ENCODE measurements at regions not wholly inside any gene's neighbourhood (a gene's known extent, or its start where the extent isn't known, plus 50 kb on each side); places are given as distances from the start of the nearest gene placed in this dataset.

DNA sequence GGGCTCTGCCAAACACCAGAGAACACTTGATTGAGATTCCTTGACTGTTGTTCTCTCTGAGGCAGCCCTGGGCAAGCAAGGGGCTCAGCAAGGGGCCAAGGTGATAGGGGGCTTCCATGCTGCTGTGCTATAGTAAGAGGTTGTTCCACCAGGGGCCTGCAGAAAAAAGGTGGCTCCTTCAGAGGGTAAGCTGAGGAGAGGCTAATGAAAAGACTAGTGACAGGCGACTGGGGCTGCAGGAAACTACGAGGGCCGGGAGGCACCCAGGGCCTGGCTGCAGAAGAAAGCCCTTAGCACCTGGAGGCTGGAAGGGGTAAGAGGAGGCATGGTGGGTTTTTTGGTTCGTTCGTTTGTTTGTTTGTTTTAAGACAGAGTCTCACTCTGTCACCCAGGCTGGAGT lies 88.0 kb upstream of the CTNNA1 start:
- DNase-seq (ENCODE audit: low read depth in 2 of 2): no peak

DNA sequence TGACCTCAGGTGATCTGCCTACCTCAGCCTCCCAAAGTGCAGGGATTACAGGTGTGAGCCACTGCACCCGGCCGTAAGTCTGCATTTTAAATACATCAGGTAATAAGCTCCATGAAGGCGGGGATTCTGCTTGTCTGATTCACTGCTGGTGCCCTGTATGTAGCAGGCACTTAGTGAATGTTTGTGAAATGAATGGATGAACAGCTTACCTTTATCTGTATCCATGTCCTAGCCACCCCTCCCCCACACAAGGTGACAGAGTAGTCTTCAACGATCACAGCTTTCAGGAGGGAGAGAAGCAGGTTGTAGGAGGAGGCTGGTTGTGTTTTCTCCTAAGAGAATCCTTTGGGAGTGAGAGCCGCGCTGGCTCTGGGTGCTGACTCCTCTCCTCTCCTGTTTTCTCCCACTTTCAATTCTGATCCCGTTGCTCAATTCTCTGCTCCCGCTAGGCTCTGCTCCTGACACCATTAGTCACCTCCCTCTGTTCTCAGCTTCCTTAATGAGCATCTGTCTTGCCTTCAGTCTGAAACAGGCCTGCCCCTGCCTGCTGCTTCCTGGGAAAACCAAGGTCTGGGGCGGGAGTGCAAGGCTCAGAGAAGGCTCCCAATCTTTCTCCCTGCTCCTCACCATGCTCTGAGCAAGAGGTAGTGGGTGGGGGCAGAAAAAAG lies 88.8 kb upstream of the CTNNA1 start:
- DNase-seq (ENCODE audit: low read depth in 2 of 2): no peak

DNA sequence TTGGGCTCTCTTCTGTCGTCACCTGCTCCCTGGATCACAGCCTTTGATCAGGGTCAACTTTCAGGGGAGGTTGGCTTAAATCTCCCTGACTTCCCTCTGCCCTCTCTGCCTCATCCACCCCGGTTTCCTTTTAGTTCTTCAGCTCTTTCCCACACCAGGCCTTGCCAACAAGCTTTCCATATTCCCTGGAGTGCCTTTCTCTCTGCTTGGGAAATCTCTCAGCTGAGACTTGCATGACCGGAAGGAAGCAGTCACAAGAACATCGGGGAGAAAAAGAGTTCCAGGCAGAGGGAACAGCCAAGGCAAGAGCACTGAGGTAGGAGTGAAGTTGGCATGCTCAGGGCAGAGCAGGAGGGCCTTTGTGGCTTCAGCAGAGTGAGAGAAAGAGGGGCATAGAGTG lies 88.4 kb upstream of the HSPA9 start:
- no peak for DNase-seq (ENCODE audit: low read depth in 2 of 2)

DNA sequence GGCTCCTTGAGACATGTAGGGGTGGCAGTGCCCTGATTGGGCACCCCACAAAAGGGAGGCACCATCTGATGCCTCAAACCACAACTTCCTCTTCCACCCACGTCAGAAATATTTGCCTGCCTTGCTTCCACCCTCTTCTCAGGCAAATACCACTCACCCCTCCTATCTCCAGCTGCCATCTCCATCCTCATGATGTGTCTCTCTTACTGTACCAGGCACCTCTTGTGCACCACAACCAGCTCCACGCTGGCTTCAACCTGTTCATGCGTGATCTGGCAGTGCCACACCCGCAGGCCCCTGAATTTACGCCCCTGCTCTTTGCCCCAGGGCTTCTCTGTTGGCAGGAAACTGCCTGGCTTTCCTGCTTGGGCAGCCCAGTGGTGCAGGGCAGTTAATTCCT lies 87.8 kb upstream of the HSPA9 start:
- DNase-seq (ENCODE audit: low read depth in 2 of 2): no peak

DNA sequence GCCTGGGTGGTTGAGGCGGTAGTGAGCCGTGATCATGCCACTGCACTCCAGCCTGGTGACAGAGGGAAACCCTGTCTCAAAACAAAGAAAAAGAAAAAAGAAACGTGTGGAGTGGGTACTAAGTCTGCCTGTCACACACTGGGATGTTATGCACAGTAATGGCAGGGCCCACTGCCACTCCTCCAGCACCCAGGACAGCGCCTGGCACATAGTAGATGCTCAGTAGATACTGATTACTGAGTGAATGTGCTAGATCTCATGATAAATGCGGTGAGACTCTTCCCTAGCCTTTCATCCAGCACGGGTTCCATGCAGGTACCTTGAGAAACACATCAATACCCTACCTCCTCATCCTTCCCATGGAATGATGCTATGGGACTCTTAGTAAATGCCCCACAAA lies 87.4 kb upstream of the HSPA9 start:
- no peak for DNase-seq (ENCODE audit: low read depth in 2 of 2)

DNA sequence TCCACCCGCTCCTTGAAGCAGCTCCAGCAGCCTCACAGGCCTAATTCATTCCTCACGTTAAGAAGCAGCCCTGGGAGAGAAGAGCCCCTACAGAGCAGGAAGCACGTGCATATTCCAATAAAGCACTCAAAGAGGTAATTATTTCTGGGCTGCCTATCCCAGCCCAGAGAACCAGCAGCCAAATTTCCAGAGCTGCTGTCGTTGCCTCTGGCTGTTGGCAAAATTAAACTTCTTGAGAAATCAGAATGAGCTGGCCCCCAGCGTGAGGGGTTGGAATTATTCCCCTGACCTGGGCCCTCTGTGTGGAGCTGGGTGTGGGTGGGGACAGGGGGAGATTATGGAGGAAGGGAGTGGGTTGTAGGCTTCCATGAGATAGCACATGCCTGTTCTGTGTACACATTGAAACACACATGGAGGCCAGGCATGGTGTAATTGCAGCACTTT lies 86.8 kb upstream of the HSPA9 start:
- no peak for DNase-seq (ENCODE audit: low read depth in 2 of 2)

DNA sequence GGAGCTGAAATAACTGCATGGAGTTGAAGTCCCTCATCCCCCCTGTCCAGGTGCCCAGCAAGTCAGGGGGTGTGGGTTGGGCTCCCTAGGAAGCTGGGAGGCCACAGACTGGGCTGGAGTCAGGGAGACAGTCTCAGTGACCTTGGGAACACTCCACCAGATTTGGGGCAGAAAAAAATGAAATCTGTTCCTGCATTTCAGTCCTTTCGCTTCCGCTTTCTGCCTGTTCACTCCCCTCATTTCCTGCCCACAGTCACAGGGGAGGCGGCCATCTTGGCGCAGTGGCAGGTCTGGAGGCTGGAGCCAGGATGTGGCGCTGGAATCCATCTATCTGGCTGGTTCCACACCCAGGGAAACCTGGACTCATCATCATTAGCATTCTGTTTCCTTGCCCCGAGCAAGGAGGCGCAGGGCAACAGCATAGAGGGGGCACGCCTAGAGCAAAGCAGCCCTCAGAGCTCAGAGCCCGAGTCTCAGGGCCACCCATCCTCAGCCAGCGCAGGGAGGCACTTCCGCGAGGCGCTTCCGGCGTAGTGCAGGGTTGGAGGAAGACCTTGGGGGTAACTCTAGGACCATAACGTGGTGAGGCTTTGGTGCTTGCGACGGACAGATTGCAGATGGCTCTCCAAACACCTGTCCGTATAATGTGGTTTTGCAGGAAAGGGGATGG lies 86.2 kb upstream of the HSPA9 start:
- DNase-seq (ENCODE audit: low read depth in 2 of 2): no peak

DNA sequence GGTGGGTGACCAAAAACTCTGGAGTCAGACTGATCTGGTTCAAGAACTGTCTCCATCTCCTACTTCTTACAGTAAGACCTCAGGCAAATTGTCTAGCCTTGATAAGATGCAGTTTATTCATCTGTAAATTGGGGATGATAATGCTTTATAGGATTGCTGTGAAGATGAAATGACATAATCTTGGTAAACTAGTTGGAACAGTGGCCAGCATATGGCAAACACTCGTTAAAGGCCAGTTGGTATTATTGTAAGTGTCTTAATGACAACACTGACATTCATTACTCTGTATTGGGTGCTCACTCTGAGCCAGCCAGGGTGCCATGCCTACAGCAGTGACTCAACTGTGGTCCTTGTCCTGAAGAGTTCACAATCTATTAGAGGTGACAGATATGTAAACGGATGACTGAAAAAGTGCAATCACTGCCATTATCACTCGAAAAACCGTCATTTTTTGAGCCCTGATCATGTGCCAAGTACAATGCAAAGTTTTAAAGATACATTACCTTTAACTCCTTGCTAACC lies 84.9 kb upstream of the HSPA9 start:
- no peak for DNase-seq (ENCODE audit: low read depth in 2 of 2)

DNA sequence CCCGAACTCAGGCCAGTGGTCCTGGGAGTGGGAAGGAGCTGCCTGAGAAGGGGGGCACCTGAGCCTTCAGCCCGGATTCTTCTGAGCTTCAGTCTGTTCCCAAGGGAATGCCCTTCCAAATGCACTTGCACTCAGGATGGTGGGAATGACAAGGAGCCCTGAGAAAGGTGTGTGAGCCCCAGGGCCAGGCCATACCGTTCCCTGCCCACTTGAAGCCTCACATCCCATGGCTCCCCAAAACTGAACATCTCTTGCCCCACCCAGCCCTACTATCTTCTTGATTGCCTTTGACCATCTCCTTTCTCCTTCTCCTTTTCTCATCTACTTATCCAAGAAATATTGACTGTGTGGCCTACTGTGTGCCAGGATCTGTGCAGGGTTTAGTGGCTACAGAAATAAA lies 84.4 kb upstream of the HSPA9 start:
- no peak for DNase-seq (ENCODE audit: low read depth in 2 of 2)

DNA sequence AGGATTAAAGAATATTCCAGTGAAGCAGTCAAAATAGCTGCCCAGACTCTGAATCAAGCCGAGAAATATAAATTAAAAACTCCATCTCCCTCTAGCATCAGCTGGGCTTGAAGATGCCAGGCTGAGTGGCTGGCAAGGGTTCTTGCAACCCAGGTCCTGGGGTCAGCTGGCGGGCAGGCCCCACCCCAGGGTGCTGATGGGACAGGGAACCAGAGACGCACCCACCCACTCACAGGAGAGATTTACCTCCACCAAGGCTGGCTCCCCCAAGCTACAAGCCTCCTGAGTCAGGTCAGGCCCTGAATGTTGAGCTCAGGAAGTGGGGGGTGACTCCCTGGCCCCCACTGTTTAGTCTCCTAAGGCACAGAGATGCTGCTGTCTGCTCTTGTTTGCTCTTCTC lies 83.9 kb upstream of the HSPA9 start:
- no peak for DNase-seq (ENCODE audit: low read depth in 2 of 2)

DNA sequence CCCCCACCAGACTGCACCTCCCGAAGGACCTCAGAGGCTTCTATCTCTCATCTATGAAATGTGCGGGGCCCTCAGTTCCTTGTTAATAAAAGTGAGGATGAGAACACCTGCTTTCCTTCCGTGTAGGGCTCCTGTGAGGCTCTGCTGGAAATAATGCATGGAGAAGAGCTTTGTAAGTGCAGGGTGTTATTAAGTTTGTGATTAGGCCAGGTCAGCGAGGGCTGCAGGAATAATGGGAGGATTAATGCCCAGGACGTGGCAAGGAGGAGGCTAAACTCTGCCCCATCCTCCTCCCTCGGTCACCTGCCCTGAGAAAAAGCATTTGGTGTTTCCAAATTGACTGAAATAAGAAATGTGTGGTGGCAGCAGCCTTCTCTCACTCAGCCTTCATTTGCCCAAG lies 83.5 kb upstream of the HSPA9 start:
- DNase-seq (ENCODE audit: low read depth in 2 of 2): no peak

DNA sequence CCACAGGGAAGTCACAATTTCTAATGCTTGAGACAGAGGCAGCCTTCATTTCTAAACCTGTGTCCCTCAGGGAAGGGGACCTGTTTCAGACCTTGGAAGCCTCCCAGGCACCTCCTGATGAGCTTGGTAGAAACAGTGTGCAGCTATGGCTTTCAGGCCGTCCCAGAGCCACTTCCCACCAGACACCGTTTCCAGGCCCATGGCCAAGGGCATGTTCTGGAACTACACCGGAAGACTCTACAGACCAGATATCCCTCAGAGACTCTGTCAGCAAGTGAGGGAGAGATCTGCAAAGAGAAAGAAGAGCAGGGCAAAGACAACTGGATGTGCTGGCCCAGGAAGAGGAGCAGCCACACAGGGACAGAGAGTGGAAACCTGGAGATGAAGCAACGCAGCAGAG lies 82.2 kb upstream of the HSPA9 start:
- no peak for DNase-seq (ENCODE audit: low read depth in 2 of 2)

DNA sequence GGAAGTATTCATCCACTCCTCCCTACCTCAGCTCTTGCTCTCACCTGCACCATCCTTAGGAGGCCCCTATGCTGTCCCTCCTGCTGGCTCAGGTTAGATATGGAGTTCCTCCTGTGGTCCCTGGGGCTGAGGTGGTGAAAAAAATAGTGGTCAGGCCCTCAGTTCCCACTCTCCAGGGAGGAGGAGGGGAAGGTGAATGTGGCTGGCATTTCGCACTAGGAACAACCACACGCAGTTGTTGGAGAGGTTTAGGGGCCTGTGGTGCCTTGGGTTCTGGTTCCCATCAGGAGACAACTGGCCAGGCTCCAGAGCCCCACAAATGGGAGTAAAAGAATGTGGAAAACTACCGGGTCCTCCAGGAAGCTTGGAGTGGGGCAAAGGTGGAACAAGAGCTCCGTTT lies 81.7 kb upstream of the HSPA9 start:
- no peak for DNase-seq (ENCODE audit: low read depth in 2 of 2)

DNA sequence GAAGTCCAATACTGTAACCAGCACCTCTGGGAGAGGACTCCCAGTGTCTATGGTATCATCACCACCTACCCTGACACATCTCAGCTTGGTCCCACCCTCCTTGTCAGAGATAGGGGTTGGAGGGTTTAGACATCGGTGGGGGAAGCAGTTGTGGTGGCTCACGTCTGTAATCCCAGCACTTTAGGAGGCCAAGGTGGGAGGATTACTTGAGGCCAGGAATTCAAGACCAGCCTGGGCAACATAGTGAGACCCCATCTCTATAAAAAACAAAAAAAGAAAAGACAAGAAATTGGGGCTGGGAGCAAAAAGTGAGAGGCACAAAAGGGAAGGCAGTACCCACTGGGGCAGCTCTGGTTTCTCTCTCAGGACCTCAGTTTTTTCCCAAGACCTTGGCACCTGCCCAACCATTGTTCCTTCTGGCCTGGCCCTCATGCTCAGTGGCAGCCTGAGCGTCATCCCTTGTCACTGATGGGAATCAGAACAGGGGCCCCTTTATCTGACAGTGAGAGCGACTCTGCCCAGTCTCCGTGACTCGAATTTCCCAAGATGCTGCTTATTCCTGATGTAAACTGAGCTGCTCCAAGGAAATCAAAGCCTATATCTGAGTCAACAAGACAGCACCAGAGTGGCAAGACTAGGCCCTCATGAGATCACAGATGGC lies 80.5 kb upstream of the HSPA9 start:
- no peak for DNase-seq (ENCODE audit: low read depth in 2 of 2)

DNA sequence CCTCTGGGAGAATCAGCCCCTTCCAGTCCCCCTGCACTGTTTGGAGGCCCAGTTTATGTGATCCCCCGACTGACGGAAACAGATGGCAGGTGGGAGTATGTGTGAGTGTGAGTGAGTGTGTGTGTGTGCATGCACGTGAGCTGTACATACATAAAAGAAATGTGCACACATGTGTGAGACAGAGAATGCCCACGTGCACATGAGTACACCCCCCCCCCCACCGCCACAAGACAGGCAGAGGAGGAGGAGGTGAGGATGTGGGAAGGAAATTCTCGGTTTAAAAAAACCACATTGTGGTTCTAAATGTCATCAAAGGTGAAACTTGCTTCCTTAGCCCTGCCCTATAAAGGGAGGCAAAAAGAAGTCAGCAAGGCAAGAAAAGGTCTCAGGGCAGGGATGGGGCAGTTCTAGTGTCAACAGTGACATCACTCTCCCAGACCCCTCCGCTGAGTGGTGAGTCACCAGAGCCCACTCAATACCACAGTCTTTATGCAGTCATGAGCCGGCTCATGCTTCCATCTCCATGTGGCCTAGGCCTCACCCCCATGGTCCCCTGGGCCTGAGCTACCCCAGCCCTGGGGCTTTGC lies 79.2 kb upstream of the HSPA9 start:
- DNase-seq (ENCODE audit: low read depth in 2 of 2): peak; percentile 51 to 67

DNA sequence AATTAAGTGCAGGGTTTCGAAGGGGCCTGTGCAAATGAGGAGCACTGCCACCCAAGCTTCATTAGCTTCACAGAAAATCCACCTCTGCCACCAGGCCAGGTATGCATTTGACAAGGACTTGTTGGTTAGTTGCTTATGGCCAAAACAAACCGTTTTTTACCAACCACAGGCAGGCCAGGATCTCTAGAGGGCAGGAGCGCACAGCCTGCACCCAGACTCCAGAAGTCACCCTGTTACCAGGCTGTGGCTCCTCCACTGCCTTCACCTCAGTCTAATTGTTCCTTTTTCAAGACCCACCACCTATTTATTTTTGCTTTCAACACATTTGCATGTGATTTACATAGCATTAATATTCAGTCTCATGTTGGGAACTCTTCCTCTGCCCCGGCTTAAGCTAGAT lies 78.3 kb upstream of the HSPA9 start:
- DNase-seq (ENCODE audit: low read depth in 2 of 2): no peak

DNA sequence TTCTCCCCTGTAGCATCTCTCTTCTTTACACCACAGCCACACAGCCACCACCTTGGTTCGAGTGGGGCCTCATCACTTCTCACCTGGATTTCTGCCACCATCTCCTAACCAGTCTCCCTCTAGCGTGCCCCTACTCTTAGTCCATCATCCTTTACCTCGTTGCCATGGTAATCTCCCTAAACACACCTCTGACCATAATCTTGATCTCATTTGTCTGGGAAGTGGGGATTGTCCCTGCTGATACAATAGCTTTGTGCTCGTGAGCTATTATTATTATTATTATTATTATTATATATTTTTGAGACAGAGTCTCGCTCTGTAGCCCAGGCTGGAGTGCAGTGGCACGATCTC lies 76.5 kb upstream of the HSPA9 start:
- no peak for DNase-seq (ENCODE audit: low read depth in 2 of 2)

DNA sequence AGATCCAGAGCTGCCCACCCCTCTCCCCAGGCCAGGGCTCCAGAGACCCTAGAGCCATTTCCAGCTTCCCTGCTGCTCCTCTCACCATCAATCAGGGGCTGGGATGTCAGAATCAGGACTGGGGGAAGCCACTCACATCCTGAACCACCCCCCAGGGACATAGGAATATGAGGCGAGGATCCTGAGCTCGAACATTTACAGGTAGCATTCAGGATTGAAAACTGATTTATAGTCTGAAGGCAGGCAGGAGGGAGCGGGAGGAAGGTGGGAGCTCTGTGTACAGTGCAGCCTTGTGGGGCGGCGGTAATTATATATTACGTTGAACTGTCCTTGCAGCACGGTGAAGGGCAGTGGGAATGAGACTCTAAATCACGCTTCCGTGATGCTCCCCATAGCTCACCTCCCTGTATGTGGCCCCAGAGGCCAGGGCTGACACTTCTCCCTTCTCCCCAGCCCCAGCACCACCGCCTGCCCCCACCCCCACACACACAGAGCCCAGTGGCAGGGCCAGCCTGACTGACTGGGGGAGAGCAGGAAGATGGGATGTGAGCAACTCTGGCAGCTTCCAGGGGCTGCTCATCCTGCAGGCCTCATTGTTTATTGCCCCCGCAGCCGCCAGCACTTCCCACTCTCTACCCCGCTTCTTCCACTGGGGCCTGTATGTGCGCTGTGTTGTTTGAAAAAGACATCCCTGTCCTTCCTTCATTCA lies 76.0 kb upstream of the HSPA9 start:
- no peak for DNase-seq (ENCODE audit: low read depth in 2 of 2)

DNA sequence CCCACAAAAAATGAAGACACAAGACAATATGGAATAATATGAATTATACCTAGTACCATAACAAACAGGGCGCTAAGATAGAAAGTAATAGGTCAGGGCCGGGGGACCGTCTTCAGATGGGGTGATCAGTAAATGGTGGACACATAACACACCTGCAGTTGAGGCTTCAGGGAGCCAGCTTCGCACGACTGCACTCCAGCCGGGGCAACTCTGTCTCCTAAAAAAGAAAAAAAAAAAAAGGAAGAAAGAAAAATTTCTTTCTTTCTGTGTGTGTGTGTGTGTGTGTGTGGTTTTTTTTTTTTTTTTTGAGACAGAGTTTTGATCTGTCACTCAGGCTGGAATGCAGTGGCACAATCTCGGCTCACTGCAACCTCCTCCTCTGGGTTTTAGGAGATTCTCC lies 75.0 kb upstream of the HSPA9 start:
- DNase-seq (ENCODE audit: low read depth in 2 of 2): no peak

DNA sequence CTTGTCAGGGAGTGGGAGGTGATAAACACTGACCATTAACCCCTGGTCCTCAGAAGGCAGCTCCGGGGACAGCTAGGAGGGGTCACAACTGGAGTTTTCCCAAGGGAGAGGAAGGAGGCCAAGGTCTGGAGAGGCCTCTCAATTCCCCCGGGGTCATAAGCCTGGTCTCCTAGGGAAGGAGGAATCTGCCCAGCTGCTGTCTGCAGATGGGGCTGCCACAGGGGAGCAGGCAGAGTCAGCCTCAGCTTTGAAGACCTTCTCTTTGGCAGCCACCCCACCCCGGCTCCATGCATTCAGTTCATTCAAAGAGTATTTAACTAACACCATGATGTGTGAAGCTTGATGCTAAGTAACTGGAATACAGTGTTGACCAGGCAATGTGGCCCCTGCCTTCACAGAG lies 74.6 kb upstream of the HSPA9 start:
- no peak for DNase-seq (ENCODE audit: low read depth in 2 of 2)

DNA sequence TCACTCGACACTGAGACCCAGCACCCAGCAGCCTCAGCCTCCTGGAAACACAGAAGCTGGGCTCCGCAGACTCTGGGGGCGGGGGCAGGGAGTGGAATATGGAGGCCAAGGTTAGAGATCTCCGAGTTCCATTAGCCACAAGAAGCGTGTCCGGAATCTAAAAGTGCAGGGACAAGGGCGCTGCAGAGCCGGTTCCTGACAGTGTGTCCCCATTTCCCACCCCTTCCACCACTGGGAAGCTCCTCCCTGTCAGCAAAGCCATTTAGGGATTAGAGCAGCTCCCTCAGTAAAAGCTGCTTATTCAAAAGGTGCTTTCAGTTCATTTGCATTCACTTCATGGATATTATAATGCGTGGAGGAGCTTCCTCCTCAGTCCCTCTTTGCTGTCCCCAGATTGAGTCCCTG lies 74.1 kb upstream of the HSPA9 start:
- DNase-seq (ENCODE audit: low read depth in 2 of 2): no peak

DNA sequence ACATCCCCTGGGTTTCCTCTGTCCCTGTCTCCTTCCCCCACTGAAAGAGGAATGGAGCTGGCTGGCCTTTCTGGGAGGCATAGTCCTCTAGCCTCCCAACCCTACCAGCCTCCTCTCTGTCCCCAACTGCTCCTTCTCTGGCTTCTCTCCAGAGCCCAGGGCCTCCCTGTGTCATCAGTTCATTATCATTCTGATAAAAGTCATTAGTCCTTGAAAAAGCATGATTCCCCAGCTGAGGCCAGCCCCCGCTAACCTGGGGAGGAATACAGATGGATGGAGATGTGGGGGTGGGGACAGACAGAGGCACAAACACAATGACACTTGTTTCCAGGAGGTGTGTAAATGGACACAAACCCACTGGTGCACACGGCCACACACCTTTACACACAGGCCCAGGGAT lies 73.6 kb upstream of the HSPA9 start:
- no peak for DNase-seq (ENCODE audit: low read depth in 2 of 2)

All from stimulated activated CD4-positive, alpha-beta T cell treated with anti-CD3 and anti-CD28 coated beads, Interleukin-12 subunit alpha, Interleukin-12 subunit beta, amount 100 ng/mL, for 24 hours (primary cell).